Right cardiac atrium (tissue), 5 donors: ENCODE measurements at regions not wholly inside any gene's neighbourhood (a gene's known extent, or its start where the extent isn't known, plus 50 kb on each side); places are given as distances from the start of the nearest gene placed in this dataset.

ENCODE experiments used
- ATAC-seq, 2 donors: fragments of 200-7000 bp; cut with Tn5 transposase; one replicate each; pipeline versions ENCODE4 v1.8.0 to v1.9.1; 2020; ENCODE audit warnings: moderate library complexity in 2 of 2, mild to moderate bottlenecking in 1 of 2
- DNase-seq, 3 donors: peaks; one replicate each; pipeline ENCODE4 v3.0.0-alpha.2; 2020
- H3K27ac ChIP-seq: one replicate; pipeline ENCODE4 v1.5.1; 2013; ENCODE audit warnings: mild to moderate bottlenecking, low read length, control low read depth, moderate library complexity
- H3K27me3 ChIP-seq: one replicate; pipeline ENCODE4 v1.6.1; 2013; ENCODE audit not compliant: control insufficient read depth, insufficient read depth
- H3K4me1 ChIP-seq: one replicate; pipeline ENCODE4 v1.6.1; 2013; ENCODE audit warnings: low read length; ENCODE audit not compliant: control insufficient read depth, insufficient read depth
- H3K4me3 ChIP-seq: one replicate; pipeline ENCODE4 v1.5.1; 2013; ENCODE audit warnings: low read length, control low read depth
- H3K9me3 ChIP-seq: one replicate; pipeline ENCODE4 v1.6.1; 2013; ENCODE audit warnings: low read length; ENCODE audit not compliant: control insufficient read depth
- WGBS: extraction: QIAGEN DNeasy Blood & Tissue Kit; methylation state at CpG from one replicate; pipeline ENCODE4 v1.1.7; 2013; 5-methylcytosine and 5-hydroxymethylcytosine counted together
- intact Hi-C, 4 donors: fragments of 100-400 bp; cut with DNase I; formaldehyde crosslinking; loops; one replicate each; pipeline versions ENCODE4 v1.11.0 to v1.14.0; 2022 to 2023
- donor health status: healthy with polysubstance abuse.
- donor health status: DM: no; HTN: yes; CAD: no.
- donor health status: DM: no; HTN: no; CAD: no.
- donor health status: DM: no; HTN: yes; CAD: no; lungs with severe emphysema.
- donor health status: DM: yes; HTN: yes; CAD: no.

DNA sequence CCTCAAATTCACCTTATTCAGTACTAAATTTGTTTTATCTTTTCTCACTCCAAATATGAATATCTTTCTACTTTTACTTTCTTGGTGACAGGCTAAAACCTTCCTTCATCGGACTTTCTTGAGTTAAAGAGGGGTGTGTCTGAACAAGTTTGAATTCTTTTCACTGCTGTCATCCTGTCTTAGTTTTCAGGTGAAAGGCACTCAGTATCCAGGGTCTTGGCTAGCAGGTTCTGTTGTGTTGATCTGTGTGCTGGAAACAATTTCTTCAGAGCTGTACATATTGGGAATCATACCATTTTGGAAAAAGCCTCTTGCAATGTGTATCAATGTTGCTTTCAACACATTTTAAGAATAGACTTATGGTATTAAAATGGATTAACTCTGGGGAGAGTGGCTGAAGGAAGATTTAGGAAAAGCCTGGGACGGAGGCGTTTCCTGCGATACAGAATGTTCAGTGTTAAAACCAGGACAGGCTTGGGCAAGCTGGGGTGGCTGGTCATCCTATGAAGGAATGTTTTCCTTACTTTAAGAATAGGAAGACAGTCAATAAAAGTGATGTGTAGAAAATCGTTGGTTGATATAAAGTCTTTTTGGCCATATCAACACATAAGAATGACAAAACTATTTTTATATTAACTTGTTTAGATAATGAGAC lies 350.7 kb upstream of the SPRED2 start:
- H3K27ac ChIP-seq = no peak overlapping the region
- H3K9me3 ChIP-seq = no peaks in the 10 kb centered on the region
- DNase-seq (no peak), ATAC-seq (no peak)
- no peaks in the 10 kb centered on the region for H3K27me3 ChIP-seq
- no peak overlapping the region for H3K4me3 ChIP-seq
- no peaks in the 10 kb centered on the region for H3K4me1 ChIP-seq
- intact Hi-C loops = no loop called here
- WGBS = 77% methylated on average over 5 of the region's 5 CpGs

DNA sequence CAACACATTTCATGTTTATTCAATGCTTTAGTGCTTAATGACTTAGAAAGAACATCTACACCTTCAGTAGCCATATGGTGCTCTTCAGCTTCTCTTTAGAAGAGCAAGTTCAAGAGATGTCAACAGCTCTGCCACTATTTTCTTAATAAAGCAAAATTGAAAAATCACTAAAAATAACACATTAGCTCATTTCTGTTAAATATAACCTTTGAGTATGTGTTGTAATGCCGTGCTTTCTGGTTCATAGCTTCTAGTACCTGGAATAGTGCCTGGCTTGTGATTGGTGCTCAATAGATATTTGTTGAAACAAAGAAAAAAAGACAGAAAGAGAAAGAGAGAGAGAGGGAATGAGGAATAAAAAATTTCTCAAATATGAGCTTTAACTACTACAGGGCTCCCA lies 349.8 kb upstream of the SPRED2 start:
- intact Hi-C loops = no loop called here
- no peak for DNase-seq

DNA sequence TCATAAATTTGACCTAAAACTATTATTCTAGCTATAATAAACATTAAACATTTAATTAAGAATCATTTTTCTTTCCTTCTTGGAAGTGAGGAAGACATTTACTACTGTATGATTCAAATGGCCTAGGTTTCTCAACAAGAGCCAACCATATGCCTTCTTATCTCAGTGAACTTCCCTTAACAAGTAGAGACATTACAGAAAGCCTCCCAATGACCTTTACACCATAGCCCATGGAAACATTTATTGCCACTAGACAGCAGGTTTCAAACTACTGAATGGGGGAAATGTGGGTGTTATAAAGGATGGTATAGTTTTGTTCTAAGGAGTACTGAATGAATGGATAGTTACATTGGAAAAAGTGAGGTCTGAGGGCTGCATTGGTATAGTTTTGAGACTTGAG lies 349.4 kb upstream of the SPRED2 start:
- intact Hi-C loops = no loop called here
- H3K27me3 ChIP-seq = no peaks in the 10 kb centered on the region
- no peak overlapping the region for H3K4me3 ChIP-seq
- ATAC-seq (no peak), DNase-seq (no peak)
- H3K9me3 ChIP-seq = no peaks in the 10 kb centered on the region
- H3K27ac ChIP-seq = no peak overlapping the region
- no peaks in the 10 kb centered on the region for H3K4me1 ChIP-seq

More for the DNA sequence above, 349.8 kb upstream of the SPRED2 start:
- 48% methylated on average over 1 of the region's 1 CpG for WGBS
- no peak overlapping the region for H3K4me3 ChIP-seq
- no peaks in the 10 kb centered on the region for H3K9me3 ChIP-seq
- H3K27ac ChIP-seq = no peak overlapping the region
- no peaks in the 10 kb centered on the region for H3K4me1 ChIP-seq
- H3K27me3 ChIP-seq = no peaks in the 10 kb centered on the region
- ATAC-seq = no peak

GRCh38 chr2:65779021-65779420 lies 346.6 kb upstream of the SPRED2 start:
- 59% methylated on average over 1 of the region's 1 CpG for WGBS

GRCh38 chr2:65778137-65778536 lies 345.7 kb upstream of the SPRED2 start:
- Histone ChIP-seq H3K27ac (no peak overlapping the region), H3K27me3 (no peaks in the 10 kb centered on the region), H3K9me3 (no peaks in the 10 kb centered on the region), H3K4me3 (no peak overlapping the region), H3K4me1 (no peaks in the 10 kb centered on the region)
- ATAC-seq = no peak
- intact Hi-C loops = no loop called here
- DNase-seq = no peak
- 74% methylated on average over 2 of the region's 2 CpGs for WGBS

More at GRCh38 chr2:65779021-65779420, 346.6 kb upstream of the SPRED2 start:
- Histone ChIP-seq H3K4me3 (no peak overlapping the region), H3K4me1 (no peaks in the 10 kb centered on the region), H3K9me3 (no peaks in the 10 kb centered on the region), H3K27ac (no peak overlapping the region), H3K27me3 (no peaks in the 10 kb centered on the region)
- intact Hi-C loops = no loop called here
- DNase-seq (no peak), ATAC-seq (no peak)

DNA sequence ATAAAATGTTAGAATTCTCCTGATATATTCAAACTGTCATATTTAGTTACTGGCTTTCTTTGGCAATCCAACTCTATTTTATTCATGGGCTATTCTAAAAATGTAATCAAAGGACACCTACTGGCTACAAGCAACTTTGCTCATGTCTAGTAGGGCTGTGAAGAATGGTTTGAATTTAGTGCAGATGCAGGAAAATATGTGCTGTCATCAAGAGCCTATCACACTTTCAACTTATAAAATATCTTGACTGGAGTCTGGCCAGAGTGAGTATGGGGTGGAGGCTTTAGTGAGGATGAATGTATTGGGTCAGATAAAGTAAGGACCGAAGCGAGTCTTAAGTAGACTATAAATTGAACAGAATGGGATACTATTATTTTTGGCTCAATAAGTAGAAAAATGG lies 343.4 kb upstream of the SPRED2 start:
- WGBS = 60% methylated on average over 2 of the region's 2 CpGs
- H3K4me3 ChIP-seq = no peak overlapping the region
- no peaks in the 10 kb centered on the region for H3K9me3 ChIP-seq
- ATAC-seq = no peak
- H3K27me3 ChIP-seq = no peaks in the 10 kb centered on the region
- no peak overlapping the region for H3K27ac ChIP-seq
- DNase-seq = no peak
- no peaks in the 10 kb centered on the region for H3K4me1 ChIP-seq
- intact Hi-C loops = no loop called here

- WGBS = 74% methylated on average over 4 of the region's 4 CpGs
- Histone ChIP-seq H3K9me3 (no peaks in the 10 kb centered on the region), H3K4me3 (no peak overlapping the region), H3K4me1 (no peaks in the 10 kb centered on the region), H3K27ac (no peak overlapping the region), H3K27me3 (no peaks in the 10 kb centered on the region)
- DNase-seq (no peak), ATAC-seq (no peak)
- intact Hi-C loops = no loop called here
Observed at GRCh38 chr2:65767946-65768345, 335.5 kb upstream of the SPRED2 start.

- ATAC-seq (no peak), DNase-seq (no peak)
- Histone ChIP-seq H3K4me1 (no peaks in the 10 kb centered on the region), H3K4me3 (no peak overlapping the region), H3K27ac (no peak overlapping the region), H3K9me3 (no peaks in the 10 kb centered on the region), H3K27me3 (no peaks in the 10 kb centered on the region)
- 77% methylated on average over 6 of the region's 6 CpGs for WGBS
- intact Hi-C loops = no loop called here
Observed at GRCh38 chr2:65766768-65767267, 334.4 kb upstream of the SPRED2 start.

GRCh38 chr2:65765376-65765775 lies 333.0 kb upstream of the SPRED2 start:
- intact Hi-C loops = no loop called here
- no peaks in the 10 kb centered on the region for H3K4me1 ChIP-seq
- ATAC-seq (no peak), DNase-seq (no peak)
- H3K27ac ChIP-seq = no peak overlapping the region
- H3K27me3 ChIP-seq = no peaks in the 10 kb centered on the region
- no peak overlapping the region for H3K4me3 ChIP-seq
- WGBS = 73% methylated on average over 3 of the region's 3 CpGs
- H3K9me3 ChIP-seq = no peaks in the 10 kb centered on the region

DNA sequence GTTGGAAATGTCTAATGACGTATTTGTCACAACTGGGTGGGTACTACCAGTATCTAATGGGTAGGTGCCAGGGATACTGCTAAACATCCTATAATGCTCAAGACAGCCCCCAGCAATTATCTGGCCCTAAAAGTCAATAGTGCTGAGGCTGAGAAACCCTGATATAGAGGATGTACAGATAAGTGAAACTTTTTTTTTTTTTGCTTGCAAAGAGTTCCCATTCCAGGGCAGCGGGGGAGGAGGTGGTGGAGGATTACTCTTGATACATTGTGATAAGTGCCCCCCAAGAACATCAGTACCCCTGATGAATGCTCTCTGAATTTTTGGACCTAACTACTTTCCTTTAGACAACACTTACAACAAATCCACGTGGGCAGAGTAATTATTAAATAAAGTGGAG lies 329.7 kb upstream of the SPRED2 start:
- no peaks in the 10 kb centered on the region for H3K9me3 ChIP-seq

GRCh38 chr2:65754219-65754618 lies 321.8 kb upstream of the SPRED2 start:
- intact Hi-C loops = no loop called here
- ATAC-seq (peak; percentile 40 to 55), DNase-seq (no peak)
- 51% methylated on average over 1 of the region's 1 CpG for WGBS
- no peaks in the 10 kb centered on the region for H3K9me3 ChIP-seq
- H3K27me3 ChIP-seq = no peaks in the 10 kb centered on the region
- no peak overlapping the region for H3K27ac ChIP-seq
- no peak overlapping the region for H3K4me3 ChIP-seq
- H3K4me1 ChIP-seq = no peaks in the 10 kb centered on the region

More for the DNA sequence above, 329.7 kb upstream of the SPRED2 start:
- WGBS = 71% methylated on average over 3 of the region's 3 CpGs
- intact Hi-C loops = no loop called here
- Histone ChIP-seq H3K27ac (no peak overlapping the region), H3K4me1 (no peaks in the 10 kb centered on the region), H3K27me3 (no peaks in the 10 kb centered on the region), H3K4me3 (no peak overlapping the region)
- ATAC-seq (no peak), DNase-seq (no peak)

DNA sequence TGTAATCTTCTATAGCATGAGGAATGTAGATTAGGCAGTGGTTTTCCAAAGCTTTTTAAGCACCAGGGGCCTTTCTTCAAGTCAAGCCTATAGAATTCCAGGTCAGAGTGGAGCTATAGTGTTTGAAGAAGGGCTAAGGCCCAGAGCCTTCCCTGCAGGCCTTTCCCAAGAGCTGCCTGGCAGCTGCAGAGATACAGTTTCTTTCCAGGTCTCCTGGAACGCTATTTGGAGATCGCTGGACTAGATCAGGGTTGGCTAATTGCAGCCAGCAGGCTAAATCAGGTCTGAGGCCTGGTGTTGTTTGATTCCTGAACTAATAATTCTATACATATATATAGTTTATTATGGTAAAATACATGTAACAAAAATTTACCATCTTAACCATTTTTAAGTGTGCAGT lies 319.0 kb upstream of the SPRED2 start:
- DNase-seq (no peak), ATAC-seq (no peak)
- no peaks in the 10 kb centered on the region for H3K27me3 ChIP-seq
- intact Hi-C loops = no loop called here
- H3K9me3 ChIP-seq = no peaks in the 10 kb centered on the region
- H3K27ac ChIP-seq = no peak overlapping the region
- WGBS = 53% methylated on average over 2 of the region's 2 CpGs
- no peak overlapping the region for H3K4me3 ChIP-seq
- no peaks in the 10 kb centered on the region for H3K4me1 ChIP-seq
